ENCODE measurements at regions not wholly inside any gene's neighbourhood (a gene's known extent, or its start where the extent isn't known, plus 50 kb on each side); places are given as distances from the start of the nearest gene placed in this dataset.
"Not testable (repeated sequence)": the region's sequence is repeated elsewhere in the genome, so short reads cannot be mapped to it uniquely, and the experiment has no call there.

- no peak for ATAC-seq (ENCODE audit: low read depth)
- H3K27me3 Mint-ChIP-seq = no peaks in the 10 kb centered on the region
- DNase-seq = no peak
- peaks cover 45% of the 10 kb centered on the region for H3K36me3 Mint-ChIP-seq
- POLR2A ChIA-PET = no interaction called here
- H3K27ac Mint-ChIP-seq = no peak overlapping the region
- H3K4me3 Mint-ChIP-seq = no peak overlapping the region
- peaks cover 11% of the 10 kb centered on the region for H3K9me3 Mint-ChIP-seq
- peaks cover 24% of the 10 kb centered on the region for H3K4me1 Mint-ChIP-seq
Observed at GRCh38 chr1:168490306-168490705, 53.5 kb downstream of the XCL2 start.

- Mint-ChIP-seq H3K36me3 (peaks cover 51% of the 10 kb centered on the region), H3K9me3 (peaks cover 9% of the 10 kb centered on the region), H3K4me1 (peaks cover 42% of the 10 kb centered on the region), H3K27ac (no peak overlapping the region), H3K4me3 (no peak overlapping the region), H3K27me3 (no peaks in the 10 kb centered on the region)
- DNase-seq (no peak), ATAC-seq (ENCODE audit: low read depth) (no peak)
- POLR2A ChIA-PET = interaction anchor here (1.2 kb wide), 1 partner anchor 24 kb away, joined by 4 read pairs; no protein-coding TSS in a partner anchor
Observed at GRCh38 chr1:168488138-168488537, 55.7 kb downstream of the XCL2 start.

GRCh38 chr1:168486820-168487219, 57.0 kb downstream of the XCL2 start:
- H3K27me3 Mint-ChIP-seq; DNase-seq; ATAC-seq (ENCODE audit: low read depth); POLR2A ChIA-PET; H3K4me3 Mint-ChIP-seq; H3K9me3 Mint-ChIP-seq; H3K27ac Mint-ChIP-seq: not testable (repeated sequence)
- Mint-ChIP-seq H3K4me1 (peaks cover 44% of the 10 kb centered on the region), H3K36me3 (peaks cover 53% of the 10 kb centered on the region)

GRCh38 chr1:168485048-168485447, 58.7 kb downstream of the XCL2 start:
- Mint-ChIP-seq H3K36me3 (peaks cover 47% of the 10 kb centered on the region), H3K4me1 (peaks cover 53% of the 10 kb centered on the region), H3K4me3 (peak overlapping the region; percentile 48), H3K27ac (peak overlapping the region; percentile 79), H3K27me3 (no peaks in the 10 kb centered on the region), H3K9me3 (peaks cover 5% of the 10 kb centered on the region)
- ATAC-seq (ENCODE audit: low read depth) (peak; percentile 36), DNase-seq (no peak)
- POLR2A ChIA-PET = no interaction called here

GRCh38 chr1:168484083-168484482, 59.7 kb downstream of the XCL2 start:
- ATAC-seq (ENCODE audit: low read depth) = no peak

GRCh38 chr1:168483539-168483938, 60.3 kb downstream of the XCL2 start:
- POLR2A ChIA-PET = interaction anchor here (1.7 kb wide), 1 partner anchor 37 kb away, joined by 5 read pairs; no protein-coding TSS in a partner anchor
- Mint-ChIP-seq H3K4me1 (peaks cover 54% of the 10 kb centered on the region), H3K36me3 (peaks cover 56% of the 10 kb centered on the region), H3K4me3 (no peak overlapping the region), H3K27me3 (no peaks in the 10 kb centered on the region), H3K9me3 (peaks cover 6% of the 10 kb centered on the region), H3K27ac (no peak overlapping the region)
- ATAC-seq (ENCODE audit: low read depth) (no peak), DNase-seq (no peak)

More at GRCh38 chr1:168484083-168484482, 59.7 kb downstream of the XCL2 start:
- H3K4me1 Mint-ChIP-seq = peaks cover 53% of the 10 kb centered on the region
- H3K4me3 Mint-ChIP-seq = peak overlapping the region; percentile 38
- H3K36me3 Mint-ChIP-seq = peaks cover 52% of the 10 kb centered on the region
- DNase-seq = no peak
- peak overlapping the region; percentile 79 for H3K27ac Mint-ChIP-seq
- H3K27me3 Mint-ChIP-seq = no peaks in the 10 kb centered on the region
- H3K9me3 Mint-ChIP-seq = peaks cover 6% of the 10 kb centered on the region
- POLR2A ChIA-PET = no interaction called here

- ATAC-seq (ENCODE audit: low read depth) = no peak
- peaks cover 56% of the 10 kb centered on the region for H3K36me3 Mint-ChIP-seq
- H3K27ac Mint-ChIP-seq = no peak overlapping the region
- H3K9me3 Mint-ChIP-seq = peaks cover 6% of the 10 kb centered on the region
- H3K27me3 Mint-ChIP-seq = no peaks in the 10 kb centered on the region
- peaks cover 57% of the 10 kb centered on the region for H3K4me1 Mint-ChIP-seq
- POLR2A ChIA-PET = interaction anchor here (1.4 to 1.8 kb wide), 4 partner anchors 11 to 139 kb away, joined by 3 to 6 read pairs (median 5); no protein-coding TSS in a partner anchor
- no peak overlapping the region for H3K4me3 Mint-ChIP-seq
- DNase-seq = no peak
Observed at GRCh38 chr1:168482106-168482505, 61.7 kb downstream of the XCL2 start.

GRCh38 chr1:168481586-168481985, 62.2 kb downstream of the XCL2 start:
- no peak overlapping the region for H3K4me3 Mint-ChIP-seq
- peaks cover 60% of the 10 kb centered on the region for H3K4me1 Mint-ChIP-seq
- peaks cover 9% of the 10 kb centered on the region for H3K9me3 Mint-ChIP-seq
- ATAC-seq (ENCODE audit: low read depth) (no peak), DNase-seq (no peak)
- H3K36me3 Mint-ChIP-seq = peaks cover 56% of the 10 kb centered on the region
- no peaks in the 10 kb centered on the region for H3K27me3 Mint-ChIP-seq
- POLR2A ChIA-PET = interaction anchor here (1.4 to 1.8 kb wide), 3 partner anchors 11 to 139 kb away, joined by 3 to 6 read pairs (median 5); no protein-coding TSS in a partner anchor
- H3K27ac Mint-ChIP-seq = no peak overlapping the region

GRCh38 chr1:168480997-168481396, 62.8 kb downstream of the XCL2 start:
- Mint-ChIP-seq H3K27me3 (no peaks in the 10 kb centered on the region), H3K36me3 (peaks cover 55% of the 10 kb centered on the region), H3K27ac (no peak overlapping the region), H3K9me3 (peaks cover 10% of the 10 kb centered on the region), H3K4me3 (no peak overlapping the region), H3K4me1 (peaks cover 57% of the 10 kb centered on the region)
- DNase-seq (no peak), ATAC-seq (ENCODE audit: low read depth) (no peak)
- POLR2A ChIA-PET = interaction anchor here (1.8 kb wide), 1 partner anchor 12 kb away, joined by 5 read pairs; no protein-coding TSS in a partner anchor

GRCh38 chr1:168477792-168478191, 66.0 kb downstream of the XCL2 start:
- Mint-ChIP-seq H3K9me3 (peaks cover 29% of the 10 kb centered on the region), H3K4me1 (peaks cover 41% of the 10 kb centered on the region), H3K27me3 (no peaks in the 10 kb centered on the region), H3K27ac (peak overlapping the region; percentile 54), H3K36me3 (peaks cover 60% of the 10 kb centered on the region), H3K4me3 (no peak overlapping the region)
- no peak for ATAC-seq (ENCODE audit: low read depth)
- POLR2A ChIA-PET = interaction anchor here (1.0 to 1.1 kb wide), 2 partner anchors 29 to 37 kb away, joined by 3 to 4 read pairs; no protein-coding TSS in a partner anchor
- no peak for DNase-seq

- H3K9me3 Mint-ChIP-seq = peaks cover 32% of the 10 kb centered on the region
- ATAC-seq (ENCODE audit: low read depth) (no peak), DNase-seq (no peak)
- POLR2A ChIA-PET = interaction anchor here (1.0 to 1.1 kb wide), 2 partner anchors 30 to 38 kb away, joined by 3 to 4 read pairs; no protein-coding TSS in a partner anchor
- H3K36me3 Mint-ChIP-seq = peaks cover 60% of the 10 kb centered on the region
- H3K27ac Mint-ChIP-seq = peak overlapping the region; percentile 22
- no peaks in the 10 kb centered on the region for H3K27me3 Mint-ChIP-seq
- H3K4me3 Mint-ChIP-seq = no peak overlapping the region
- H3K4me1 Mint-ChIP-seq = peaks cover 40% of the 10 kb centered on the region
Observed at GRCh38 chr1:168476588-168477385, 67.0 kb downstream of the XCL2 start.

- POLR2A ChIA-PET = no interaction called here
- ATAC-seq (ENCODE audit: low read depth) (no peak), DNase-seq (no peak)
- H3K9me3 Mint-ChIP-seq = peaks cover 31% of the 10 kb centered on the region
- no peaks in the 10 kb centered on the region for H3K27me3 Mint-ChIP-seq
- no peak overlapping the region for H3K27ac Mint-ChIP-seq
- H3K36me3 Mint-ChIP-seq = peaks cover 49% of the 10 kb centered on the region
- H3K4me3 Mint-ChIP-seq = no peak overlapping the region
- H3K4me1 Mint-ChIP-seq = peaks cover 44% of the 10 kb centered on the region
Observed at GRCh38 chr1:168474322-168474721, 69.5 kb downstream of the XCL2 start.

- peaks cover 50% of the 10 kb centered on the region for H3K4me1 Mint-ChIP-seq
- no peaks in the 10 kb centered on the region for H3K27me3 Mint-ChIP-seq
- peaks cover 31% of the 10 kb centered on the region for H3K9me3 Mint-ChIP-seq
- ATAC-seq (ENCODE audit: low read depth) (no peak), DNase-seq (no peak)
- H3K4me3 Mint-ChIP-seq = no peak overlapping the region
- peaks cover 40% of the 10 kb centered on the region for H3K36me3 Mint-ChIP-seq
- H3K27ac Mint-ChIP-seq = no peak overlapping the region
- POLR2A ChIA-PET = no interaction called here
Observed at GRCh38 chr1:168473126-168473525, 70.7 kb downstream of the XCL2 start.

GRCh38 chr1:168472223-168472622, 71.6 kb downstream of the XCL2 start:
- DNase-seq = no peak
- no peak for ATAC-seq (ENCODE audit: low read depth)
- H3K27ac Mint-ChIP-seq = no peak overlapping the region
- H3K4me1 Mint-ChIP-seq = peaks cover 51% of the 10 kb centered on the region
- peaks cover 37% of the 10 kb centered on the region for H3K36me3 Mint-ChIP-seq
- POLR2A ChIA-PET = no interaction called here
- H3K4me3 Mint-ChIP-seq = no peak overlapping the region
- H3K9me3 Mint-ChIP-seq = peaks cover 31% of the 10 kb centered on the region
- H3K27me3 Mint-ChIP-seq = no peaks in the 10 kb centered on the region

All from activated naive CD8-positive, alpha-beta T cell treated with anti-CD3 and anti-CD28 coated beads, Interleukin-2, amount 10 ng/mL, durations not matched to agents 7 days and 5 days (primary cell).